ENCODE measurements at regions not wholly inside any gene's neighbourhood (a gene's known extent, or its start where the extent isn't known, plus 50 kb on each side); places are given as distances from the start of the nearest gene placed in this dataset.

- TF ChIP-seq CTCF (IDR thresholded peaks at IDR 0.05): no peak
- no peak for TF ChIP-seq ZFX (IDR thresholded peaks at IDR 0.05; ENCODE audit: borderline replicate concordance)
Measured at GRCh38 chr4:177191586-177191985, 118.1 kb upstream of the NEIL3 start.
